Right lobe of liver (tissue), 6 donors: ENCODE measurements at regions not wholly inside any gene's neighbourhood (a gene's known extent, or its start where the extent isn't known, plus 50 kb on each side); places are given as distances from the start of the nearest gene placed in this dataset.
A peak's percentile ranks its signal among the peaks of the same experiment; 100 is the strongest.

Source experiments
- ATAC-seq, 4 donors: fragments of 200-7000 bp; cut with Tn5 transposase; one replicate each; pipeline ENCODE4 v1.9.1; 2020; ENCODE audit warnings: mild to moderate bottlenecking in 4 of 4, moderate library complexity in 4 of 4
- DNase-seq, 3 donors: peaks; one replicate each; pipeline ENCODE4 v3.0.0-alpha.2; 2020
- H3K27ac ChIP-seq, 3 donors: fragments of 200-600 bp; one replicate each; pipeline ENCODE4 v1.8.0; 2022
- H3K27me3 ChIP-seq, 2 donors: fragments of 200-600 bp; one replicate each; pipeline ENCODE4 v1.8.0; 2022
- H3K36me3 ChIP-seq, 4 donors: fragments of 200-600 bp; sonication (generic) in 1 of 4; one replicate each; pipeline versions ENCODE4 v1.5.1 to v1.8.0; 2017 to 2022; ENCODE audit warnings: control low read depth in 1 of 4
- H3K4me1 ChIP-seq, 4 donors: fragments of 200-600 bp; sonication (generic) in 1 of 4; one replicate each; pipeline versions ENCODE4 v1.5.1 to v1.8.0; 2017 to 2022; ENCODE audit warnings: control low read depth in 1 of 4
- H3K4me3 ChIP-seq, 3 donors: fragments of 200-600 bp; one replicate each; pipeline ENCODE4 v1.8.0; 2022
- H3K9me3 ChIP-seq, 4 donors: fragments of 200-600 bp; sonication (generic) in 1 of 4; one replicate each; pipeline versions ENCODE4 v1.5.1 to v1.8.0; 2017 to 2022; ENCODE audit warnings: control low read depth in 1 of 4
- CTCF ChIP-seq, 4 donors: fragments of 200-600 bp in 3 of 4; fragments of 450-650 bp in 1 of 4; IDR thresholded peaks; one replicate each; pipeline versions ENCODE4 v1.5.1 to v1.8.0; 2016 to 2022; ENCODE audit warnings: antibody characterized with exemption in 4 of 4, mild to moderate bottlenecking in 2 of 4
- POLR2A ChIP-seq: fragments of 450-650 bp; IDR thresholded peaks from one replicate; pipeline ENCODE4 v1.6.1; 2017; ENCODE audit warnings: antibody characterized with exemption, mild to moderate bottlenecking
- WGBS: methylation state at CpG from one replicate; pipeline ENCODE4 v1.1.6; 2018; ENCODE audit warnings: low coverage, low lambda C conversion rate; ENCODE audit not compliant: insufficient coverage; ENCODE audit errors: missing lambda C conversion rate; 5-methylcytosine and 5-hydroxymethylcytosine counted together
- intact Hi-C, 2 donors: fragments of 100-400 bp; cut with DNase I; formaldehyde crosslinking; loops; one replicate each; pipeline versions ENCODE4 v1.11.2 to v1.14.1; 2022
- donor health status: DM: no; HTN: yes; CAD: no.
- donor health status: DM: no; HTN: no; CAD: no.
- donor health status: DM: no; HTN: no; CAD: no.
- donor health status: DM: no; HTN: yes; CAD: no.
- donor health status: DM: no; HTN: yes; CAD: no.

GRCh38 chr10:120960725-120961124 is 109.6 kb downstream of the WDR11 start:
- no peak for TF ChIP-seq CTCF (IDR thresholded peaks at IDR 0.05)
- TF ChIP-seq POLR2A, result no peak
- H3K27me3 ChIP-seq, result no peaks in the 10 kb centered on the region
- no peaks in the 10 kb centered on the region for H3K9me3 ChIP-seq
- WGBS, result 86% methylated on average over 7 of the region's 7 CpGs
- no peak for ATAC-seq
- no peaks in the 10 kb centered on the region for H3K4me1 ChIP-seq
- H3K27ac ChIP-seq, result no peak overlapping the region
- intact Hi-C loops, result no loop called here
- no peak for DNase-seq
- no peaks in the 10 kb centered on the region for H3K36me3 ChIP-seq
- no peak overlapping the region for H3K4me3 ChIP-seq

- 67% methylated on average over 17 of the region's 17 CpGs for WGBS
- DNase-seq (no peak), ATAC-seq (no peak)
- no peaks in the 10 kb centered on the region for H3K36me3 ChIP-seq
- no peak overlapping the region for H3K27ac ChIP-seq
- no peaks in the 10 kb centered on the region for H3K4me1 ChIP-seq
- H3K9me3 ChIP-seq, result no peaks in the 10 kb centered on the region
- no peak for TF ChIP-seq POLR2A
- no peak for TF ChIP-seq CTCF (IDR thresholded peaks at IDR 0.05)
- no peaks in the 10 kb centered on the region for H3K27me3 ChIP-seq
- intact Hi-C loops, result no loop called here
- no peak overlapping the region for H3K4me3 ChIP-seq
Observed at GRCh38 chr10:120961795-120962755, 110.9 kb downstream of the WDR11 start.

- Histone ChIP-seq H3K36me3 (no peaks in the 10 kb centered on the region), H3K27me3 (no peaks in the 10 kb centered on the region), H3K4me1 (no peaks in the 10 kb centered on the region), H3K27ac (no peak overlapping the region), H3K4me3 (no peak overlapping the region), H3K9me3 (no peaks in the 10 kb centered on the region)
- intact Hi-C loops, result no loop called here
- DNase-seq (no peak), ATAC-seq (peak in 1 of 4 donors; percentile 33)
- TF ChIP-seq CTCF (IDR thresholded peaks at IDR 0.05), result no peak
- no peak for TF ChIP-seq POLR2A
- WGBS, result 51% methylated on average over 10 of the region's 23 CpGs
Observed at GRCh38 chr10:120962756-120963593, 111.8 kb downstream of the WDR11 start.

- no peak for ATAC-seq
- no peak overlapping the region for H3K27ac ChIP-seq
- H3K9me3 ChIP-seq, result no peaks in the 10 kb centered on the region
- no peaks in the 10 kb centered on the region for H3K4me1 ChIP-seq
- 100% methylated on average over 2 of the region's 5 CpGs for WGBS
- no peak overlapping the region for H3K4me3 ChIP-seq
- no peak for DNase-seq
- no peaks in the 10 kb centered on the region for H3K27me3 ChIP-seq
- no peaks in the 10 kb centered on the region for H3K36me3 ChIP-seq
- intact Hi-C loops, result no loop called here
- TF ChIP-seq POLR2A (no peak), CTCF (IDR thresholded peaks at IDR 0.05) (no peak)
Observed at GRCh38 chr10:120963594-120964220, 112.5 kb downstream of the WDR11 start.
